ENCODE measurements at regions not wholly inside any gene's neighbourhood (a gene's known extent, or its start where the extent isn't known, plus 50 kb on each side); places are given as distances from the start of the nearest gene placed in this dataset.

DNA sequence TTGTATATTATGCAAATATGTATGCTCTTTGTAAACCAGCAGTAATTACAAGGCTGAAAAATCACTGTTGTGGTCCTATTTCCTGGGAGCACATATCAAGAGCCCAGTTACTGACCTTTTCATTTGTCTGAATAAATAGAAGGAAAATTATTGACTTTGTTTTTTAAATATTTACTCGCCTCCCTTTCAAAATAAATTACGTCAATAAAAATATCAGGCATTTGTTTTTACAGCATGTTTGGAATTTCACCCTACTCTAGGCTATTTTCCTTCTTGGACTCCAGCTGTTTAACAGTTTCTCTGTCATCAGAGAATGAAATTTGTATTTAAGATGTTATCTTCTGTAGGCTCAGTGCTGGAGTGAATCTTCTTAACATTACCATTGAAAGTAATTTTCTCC lies 59.9 kb upstream of the LRATD1 start (continued):
- TF ChIP-seq, protein P1, sequence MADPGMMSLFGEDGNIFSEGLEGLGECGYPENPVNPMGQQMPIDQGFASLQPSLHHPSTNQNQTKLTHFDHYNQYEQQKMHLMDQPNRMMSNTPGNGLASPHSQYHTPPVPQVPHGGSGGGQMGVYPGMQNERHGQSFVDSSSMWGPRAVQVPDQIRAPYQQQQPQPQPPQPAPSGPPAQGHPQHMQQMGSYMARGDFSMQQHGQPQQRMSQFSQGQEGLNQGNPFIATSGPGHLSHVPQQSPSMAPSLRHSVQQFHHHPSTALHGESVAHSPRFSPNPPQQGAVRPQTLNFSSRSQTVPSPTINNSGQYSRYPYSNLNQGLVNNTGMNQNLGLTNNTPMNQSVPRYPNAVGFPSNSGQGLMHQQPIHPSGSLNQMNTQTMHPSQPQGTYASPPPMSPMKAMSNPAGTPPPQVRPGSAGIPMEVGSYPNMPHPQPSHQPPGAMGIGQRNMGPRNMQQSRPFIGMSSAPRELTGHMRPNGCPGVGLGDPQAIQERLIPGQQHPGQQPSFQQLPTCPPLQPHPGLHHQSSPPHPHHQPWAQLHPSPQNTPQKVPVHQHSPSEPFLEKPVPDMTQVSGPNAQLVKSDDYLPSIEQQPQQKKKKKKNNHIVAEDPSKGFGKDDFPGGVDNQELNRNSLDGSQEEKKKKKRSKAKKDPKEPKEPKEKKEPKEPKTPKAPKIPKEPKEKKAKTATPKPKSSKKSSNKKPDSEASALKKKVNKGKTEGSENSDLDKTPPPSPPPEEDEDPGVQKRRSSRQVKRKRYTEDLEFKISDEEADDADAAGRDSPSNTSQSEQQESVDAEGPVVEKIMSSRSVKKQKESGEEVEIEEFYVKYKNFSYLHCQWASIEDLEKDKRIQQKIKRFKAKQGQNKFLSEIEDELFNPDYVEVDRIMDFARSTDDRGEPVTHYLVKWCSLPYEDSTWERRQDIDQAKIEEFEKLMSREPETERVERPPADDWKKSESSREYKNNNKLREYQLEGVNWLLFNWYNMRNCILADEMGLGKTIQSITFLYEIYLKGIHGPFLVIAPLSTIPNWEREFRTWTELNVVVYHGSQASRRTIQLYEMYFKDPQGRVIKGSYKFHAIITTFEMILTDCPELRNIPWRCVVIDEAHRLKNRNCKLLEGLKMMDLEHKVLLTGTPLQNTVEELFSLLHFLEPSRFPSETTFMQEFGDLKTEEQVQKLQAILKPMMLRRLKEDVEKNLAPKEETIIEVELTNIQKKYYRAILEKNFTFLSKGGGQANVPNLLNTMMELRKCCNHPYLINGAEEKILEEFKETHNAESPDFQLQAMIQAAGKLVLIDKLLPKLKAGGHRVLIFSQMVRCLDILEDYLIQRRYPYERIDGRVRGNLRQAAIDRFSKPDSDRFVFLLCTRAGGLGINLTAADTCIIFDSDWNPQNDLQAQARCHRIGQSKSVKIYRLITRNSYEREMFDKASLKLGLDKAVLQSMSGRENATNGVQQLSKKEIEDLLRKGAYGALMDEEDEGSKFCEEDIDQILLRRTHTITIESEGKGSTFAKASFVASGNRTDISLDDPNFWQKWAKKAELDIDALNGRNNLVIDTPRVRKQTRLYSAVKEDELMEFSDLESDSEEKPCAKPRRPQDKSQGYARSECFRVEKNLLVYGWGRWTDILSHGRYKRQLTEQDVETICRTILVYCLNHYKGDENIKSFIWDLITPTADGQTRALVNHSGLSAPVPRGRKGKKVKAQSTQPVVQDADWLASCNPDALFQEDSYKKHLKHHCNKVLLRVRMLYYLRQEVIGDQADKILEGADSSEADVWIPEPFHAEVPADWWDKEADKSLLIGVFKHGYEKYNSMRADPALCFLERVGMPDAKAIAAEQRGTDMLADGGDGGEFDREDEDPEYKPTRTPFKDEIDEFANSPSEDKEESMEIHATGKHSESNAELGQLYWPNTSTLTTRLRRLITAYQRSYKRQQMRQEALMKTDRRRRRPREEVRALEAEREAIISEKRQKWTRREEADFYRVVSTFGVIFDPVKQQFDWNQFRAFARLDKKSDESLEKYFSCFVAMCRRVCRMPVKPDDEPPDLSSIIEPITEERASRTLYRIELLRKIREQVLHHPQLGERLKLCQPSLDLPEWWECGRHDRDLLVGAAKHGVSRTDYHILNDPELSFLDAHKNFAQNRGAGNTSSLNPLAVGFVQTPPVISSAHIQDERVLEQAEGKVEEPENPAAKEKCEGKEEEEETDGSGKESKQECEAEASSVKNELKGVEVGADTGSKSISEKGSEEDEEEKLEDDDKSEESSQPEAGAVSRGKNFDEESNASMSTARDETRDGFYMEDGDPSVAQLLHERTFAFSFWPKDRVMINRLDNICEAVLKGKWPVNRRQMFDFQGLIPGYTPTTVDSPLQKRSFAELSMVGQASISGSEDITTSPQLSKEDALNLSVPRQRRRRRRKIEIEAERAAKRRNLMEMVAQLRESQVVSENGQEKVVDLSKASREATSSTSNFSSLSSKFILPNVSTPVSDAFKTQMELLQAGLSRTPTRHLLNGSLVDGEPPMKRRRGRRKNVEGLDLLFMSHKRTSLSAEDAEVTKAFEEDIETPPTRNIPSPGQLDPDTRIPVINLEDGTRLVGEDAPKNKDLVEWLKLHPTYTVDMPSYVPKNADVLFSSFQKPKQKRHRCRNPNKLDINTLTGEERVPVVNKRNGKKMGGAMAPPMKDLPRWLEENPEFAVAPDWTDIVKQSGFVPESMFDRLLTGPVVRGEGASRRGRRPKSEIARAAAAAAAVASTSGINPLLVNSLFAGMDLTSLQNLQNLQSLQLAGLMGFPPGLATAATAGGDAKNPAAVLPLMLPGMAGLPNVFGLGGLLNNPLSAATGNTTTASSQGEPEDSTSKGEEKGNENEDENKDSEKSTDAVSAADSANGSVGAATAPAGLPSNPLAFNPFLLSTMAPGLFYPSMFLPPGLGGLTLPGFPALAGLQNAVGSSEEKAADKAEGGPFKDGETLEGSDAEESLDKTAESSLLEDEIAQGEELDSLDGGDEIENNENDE (IDR thresholded peaks at IDR 0.05; ENCODE audit: insufficient replicate concordance, low read length) = no peak
- TF ChIP-seq FOSL1 (IDR thresholded peaks at IDR 0.05; ENCODE audit: insufficient read depth, low read depth, low read length) (no peak), RFX5 (IDR thresholded peaks at IDR 0.05; ENCODE audit: borderline replicate concordance, low read depth, low read length) (no peak), POU5F1 (IDR thresholded peaks at IDR 0.05; ENCODE audit: low read depth, low read length) (no peak), JUN (IDR thresholded peaks at IDR 0.05; ENCODE audit: low read depth, low read length) (no peak), RNF2 (IDR thresholded peaks at IDR 0.05; ENCODE audit: borderline replicate concordance, low read depth, low read length, missing control alignments, poor library complexity, severe bottlenecking) (no peak), JUND (IDR thresholded peaks at IDR 0.05; ENCODE audit: low read length) (no peak)
- TF ChIP-seq, protein P2, sequence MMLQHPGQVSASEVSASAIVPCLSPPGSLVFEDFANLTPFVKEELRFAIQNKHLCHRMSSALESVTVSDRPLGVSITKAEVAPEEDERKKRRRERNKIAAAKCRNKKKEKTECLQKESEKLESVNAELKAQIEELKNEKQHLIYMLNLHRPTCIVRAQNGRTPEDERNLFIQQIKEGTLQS (IDR thresholded peaks at IDR 0.05; ENCODE audit: insufficient read depth, low read depth, low read length) = no peak
- TF ChIP-seq, protein P3, sequence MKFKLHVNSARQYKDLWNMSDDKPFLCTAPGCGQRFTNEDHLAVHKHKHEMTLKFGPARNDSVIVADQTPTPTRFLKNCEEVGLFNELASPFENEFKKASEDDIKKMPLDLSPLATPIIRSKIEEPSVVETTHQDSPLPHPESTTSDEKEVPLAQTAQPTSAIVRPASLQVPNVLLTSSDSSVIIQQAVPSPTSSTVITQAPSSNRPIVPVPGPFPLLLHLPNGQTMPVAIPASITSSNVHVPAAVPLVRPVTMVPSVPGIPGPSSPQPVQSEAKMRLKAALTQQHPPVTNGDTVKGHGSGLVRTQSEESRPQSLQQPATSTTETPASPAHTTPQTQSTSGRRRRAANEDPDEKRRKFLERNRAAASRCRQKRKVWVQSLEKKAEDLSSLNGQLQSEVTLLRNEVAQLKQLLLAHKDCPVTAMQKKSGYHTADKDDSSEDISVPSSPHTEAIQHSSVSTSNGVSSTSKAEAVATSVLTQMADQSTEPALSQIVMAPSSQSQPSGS (IDR thresholded peaks at IDR 0.05; ENCODE audit: low read length) = no peak

Data from H1 (cell line).